HepG2 (cell line): ENCODE measurements at regions not wholly inside any gene's neighbourhood (a gene's known extent, or its start where the extent isn't known, plus 50 kb on each side); places are given as distances from the start of the nearest gene placed in this dataset.

ENCODE experiments used
- ATAC-seq: fragments of 200-7000 bp; cut with Tn5 transposase; 3 replicates; pipeline ENCODE4 v1.9.1; 2020; ENCODE audit warnings: mild to moderate bottlenecking, moderate library complexity
- BruUV-seq: library from RNA; stranded (reverse); fragments of 400-500 nt; replicated peaks from 2 replicates; lab custom pipeline; 2021; lab: Mats Ljungman, UMichigan
- CTCF ChIA-PET: fragments of 300-600 bp; formaldehyde crosslinking; extraction: SDS; loops from one replicate; lab custom pipeline; 2021; ENCODE audit warnings: low total read pairs, inconsistent platforms, low intra/inter-chr PET ratio; lab: Yijun Ruan, JAX
- POLR2A ChIA-PET: fragments of 350-600 bp; sonication (Branson Sonifier 250); formaldehyde crosslinking; loops from one replicate; lab custom pipeline; 2020; ENCODE audit warnings: antibody characterized with exemption, inconsistent platforms; lab: Yijun Ruan, JAX
- DNase-seq: peaks from one replicate; pipeline ENCODE4 v3.0.0-alpha.2; 2015; ENCODE audit warnings: low spot score
- FAIRE-seq: peaks from 3 replicates; lab custom pipeline; 2011; peaks lifted over from hg19 to GRCh38; lab: Jason Lieb, UNC
- H2AFZ ChIP-seq: one replicate; pipeline ENCODE4 v1.6.1; 2011; ENCODE audit warnings: low read length, inconsistent platforms
- H3K27ac ChIP-seq: fragments of 300-600 bp; 3 replicates; pipeline ENCODE4 v1.8.0; 2011; ENCODE audit warnings: mixed run types, mild to moderate bottlenecking, mixed read lengths, low read length, inconsistent platforms; ENCODE audit not compliant: insufficient read depth; ENCODE audit errors: extremely low read length
- H3K27me3 ChIP-seq, 2 experiments: fragments of 200-600 bp in 1 of 2; 2 replicates in 1 of 2; 3 replicates in 1 of 2; pipeline versions ENCODE4 v1.6.0 to v1.8.0; 2011; ENCODE audit warnings: low read length in 2 of 2, mild to moderate bottlenecking in 2 of 2, moderate library complexity in 2 of 2, inconsistent platforms in 1 of 2; ENCODE audit not compliant: insufficient read depth in 2 of 2, control insufficient read depth in 1 of 2
- H3K36me3 ChIP-seq, 2 experiments: fragments of 200-600 bp in 1 of 2; replicated peaks in 1 of 2; 2 replicates in 1 of 2; 3 replicates in 1 of 2; pipeline versions ENCODE4 v1.5.1 to v1.8.0; 2011; ENCODE audit warnings: low read length in 2 of 2, inconsistent platforms in 1 of 2; ENCODE audit not compliant: insufficient read depth in 2 of 2, control insufficient read depth in 1 of 2
- H3K4me1 ChIP-seq: 2 replicates; pipeline ENCODE4 v1.5.1; 2012; ENCODE audit warnings: low read length, inconsistent platforms; ENCODE audit not compliant: insufficient read depth
- H3K4me2 ChIP-seq: 2 replicates; pipeline ENCODE4 v1.6.0; 2011; ENCODE audit warnings: low read depth, low read length, inconsistent platforms
- H3K4me3 ChIP-seq, 3 experiments: fragments of 200-600 bp in 1 of 3; sonication (generic), shearing (Covaris generic) in 1 of 3; replicated peaks in 1 of 3; 2 replicates each; pipeline ENCODE4 v1.5.1; 2011 to 2016; ENCODE audit warnings: low read length in 3 of 3, inconsistent platforms in 2 of 3, low read depth in 2 of 3, mild to moderate bottlenecking in 2 of 3, control low read depth in 1 of 3, mixed read lengths in 1 of 3; ENCODE audit not compliant: insufficient read depth in 1 of 3
- H3K79me2 ChIP-seq: one replicate; pipeline ENCODE4 v1.6.1; 2011; ENCODE audit warnings: low read length, inconsistent platforms; ENCODE audit not compliant: insufficient read depth
- H3K9ac ChIP-seq: 2 replicates; pipeline ENCODE4 v1.6.0; 2011; ENCODE audit warnings: mild to moderate bottlenecking, low read depth, low read length, inconsistent platforms; ENCODE audit not compliant: insufficient read depth
- H3K9me3 ChIP-seq: 2 replicates; pipeline ENCODE4 v1.5.1; 2012; ENCODE audit warnings: mild to moderate bottlenecking, low read length
- H4K20me1 ChIP-seq: 2 replicates; pipeline ENCODE4 v1.6.0; 2011; ENCODE audit warnings: inconsistent platforms, mild to moderate bottlenecking, low read length, moderate library complexity; ENCODE audit not compliant: insufficient read depth
- ISL2 ChIP-seq: sonication (generic); formaldehyde crosslinking; IDR thresholded peaks from 2 replicates; pipeline ENCODE4 v1.5.0; 2020; ENCODE audit warnings: missing genetic modification reagents
- PLSCR1 ChIP-seq: sonication (generic); formaldehyde crosslinking; IDR thresholded peaks from 2 replicates; pipeline ENCODE4 v1.5.0; 2020; ENCODE audit warnings: missing genetic modification reagents, mild to moderate bottlenecking, borderline replicate concordance
- SRSF4 ChIP-seq: fragments of 200-400 bp; formaldehyde crosslinking; IDR thresholded peaks from one replicate; pipeline ENCODE4 v1.6.1; 2018; ENCODE audit warnings: mild to moderate bottlenecking, low read depth, low read length, moderate library complexity; ENCODE audit not compliant: poor library complexity, severe bottlenecking
- ZBTB49 ChIP-seq: sonication (generic); formaldehyde crosslinking; IDR thresholded peaks from 2 replicates; pipeline ENCODE4 v1.4.0; 2020; ENCODE audit warnings: missing genetic modification reagents, borderline replicate concordance
- ZNF552 ChIP-seq: sonication (generic); formaldehyde crosslinking; IDR thresholded peaks from 2 replicates; pipeline ENCODE4 v1.9.0; 2022; ENCODE audit warnings: missing genetic modification reagents, mild to moderate bottlenecking, borderline replicate concordance
- ZNF567 ChIP-seq: sonication (generic); formaldehyde crosslinking; IDR thresholded peaks from 2 replicates; pipeline ENCODE4 v1.8.1; 2023; ENCODE audit warnings: mild to moderate bottlenecking, missing genetic modification reagents, borderline replicate concordance
- WGBS: methylation state at CpG from one replicate; pipeline ENCODE4 v1.1.6; 2017; ENCODE audit warnings: low lambda C conversion rate; 5-methylcytosine and 5-hydroxymethylcytosine counted together
- in situ Hi-C: cut with HindIII; loops from 2 replicates; pipeline ENCODE4 v1.10.0; 2017; ENCODE audit warnings: low pct_unique_long_range_greater_than_20kb; ENCODE audit not compliant: extremely low pct_ligation_motif_present
- intact Hi-C: fragments of 100-400 bp; cut with micrococcal nuclease; formaldehyde crosslinking; loops from one replicate; pipeline ENCODE4 v1.10.0; 2022; ENCODE audit not compliant: unreplicated experiment
- TF ChIP-seq, protein P1 (sequence below): sonication (generic); formaldehyde crosslinking; IDR thresholded peaks from 2 replicates; pipeline ENCODE4 v1.4.0; 2020; ENCODE audit warnings: missing genetic modification reagents

- no peaks in the 10 kb centered on the region for H3K36me3 ChIP-seq
- no peaks in the 10 kb centered on the region for H3K79me2 ChIP-seq
- H4K20me1 ChIP-seq = no peaks in the 10 kb centered on the region
- in situ Hi-C loops (loop anchor here (25.0 kb wide), 1 partner anchor 835 kb away; no protein-coding TSS in a partner anchor), intact Hi-C loops (no loop called here)
- POLR2A ChIA-PET = no interaction called here
- ATAC-seq (no peak), DNase-seq (no peak), FAIRE-seq (no peak)
- no peak overlapping the region for H3K9ac ChIP-seq
- BruUV-seq = no TSS peak
- no peak overlapping the region for H3K4me3 ChIP-seq
- H3K9me3 ChIP-seq = peaks cover 12% of the 10 kb centered on the region; the same call in 1 of the 2 replicates
- no peak overlapping the region for H3K4me2 ChIP-seq
- TF ChIP-seq ZNF552 (CRISPR knock-in tag) = no peak
- no peak for TF ChIP-seq ZNF567 (CRISPR knock-in tag)
- TF ChIP-seq ISL2 = no peak
- TF ChIP-seq PLSCR1 = no peak
- no peak for TF ChIP-seq ZBTB49
- no peak for TF ChIP-seq SRSF4
- TF ChIP-seq, protein P1, sequence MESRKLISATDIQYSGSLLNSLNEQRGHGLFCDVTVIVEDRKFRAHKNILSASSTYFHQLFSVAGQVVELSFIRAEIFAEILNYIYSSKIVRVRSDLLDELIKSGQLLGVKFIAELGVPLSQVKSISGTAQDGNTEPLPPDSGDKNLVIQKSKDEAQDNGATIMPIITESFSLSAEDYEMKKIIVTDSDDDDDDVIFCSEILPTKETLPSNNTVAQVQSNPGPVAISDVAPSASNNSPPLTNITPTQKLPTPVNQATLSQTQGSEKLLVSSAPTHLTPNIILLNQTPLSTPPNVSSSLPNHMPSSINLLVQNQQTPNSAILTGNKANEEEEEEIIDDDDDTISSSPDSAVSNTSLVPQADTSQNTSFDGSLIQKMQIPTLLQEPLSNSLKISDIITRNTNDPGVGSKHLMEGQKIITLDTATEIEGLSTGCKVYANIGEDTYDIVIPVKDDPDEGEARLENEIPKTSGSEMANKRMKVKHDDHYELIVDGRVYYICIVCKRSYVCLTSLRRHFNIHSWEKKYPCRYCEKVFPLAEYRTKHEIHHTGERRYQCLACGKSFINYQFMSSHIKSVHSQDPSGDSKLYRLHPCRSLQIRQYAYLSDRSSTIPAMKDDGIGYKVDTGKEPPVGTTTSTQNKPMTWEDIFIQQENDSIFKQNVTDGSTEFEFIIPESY (CRISPR knock-in tag) = 0 out of 2 replicates have a peak, but pooled peaks have one; percentile 26
- no peak overlapping the region for H3K27ac ChIP-seq
- H3K27me3 ChIP-seq = no peaks in the 10 kb centered on the region
- H2AFZ ChIP-seq = no peak overlapping the region
- WGBS = 81% methylated on average over 7 of the region's 8 CpGs
- CTCF ChIA-PET = no interaction called here
- H3K4me1 ChIP-seq = peaks cover 30% of the 10 kb centered on the region
Measured at GRCh38 chr5:57097526-57097925, 76.3 kb upstream of the GPBP1 start.
